GM18907 (cell line): ENCODE measurements at regions not wholly inside any gene's neighbourhood (a gene's known extent, or its start where the extent isn't known, plus 50 kb on each side); places are given as distances from the start of the nearest gene placed in this dataset.

Experiments
- ATAC-seq: cut with Tn5 transposase; IDR thresholded peaks from one replicate; pipeline ENCODE4 v1.9.1; 2021; ENCODE audit warnings: mild to moderate bottlenecking, moderate library complexity; ENCODE audit not compliant: unreplicated experiment

DNA sequence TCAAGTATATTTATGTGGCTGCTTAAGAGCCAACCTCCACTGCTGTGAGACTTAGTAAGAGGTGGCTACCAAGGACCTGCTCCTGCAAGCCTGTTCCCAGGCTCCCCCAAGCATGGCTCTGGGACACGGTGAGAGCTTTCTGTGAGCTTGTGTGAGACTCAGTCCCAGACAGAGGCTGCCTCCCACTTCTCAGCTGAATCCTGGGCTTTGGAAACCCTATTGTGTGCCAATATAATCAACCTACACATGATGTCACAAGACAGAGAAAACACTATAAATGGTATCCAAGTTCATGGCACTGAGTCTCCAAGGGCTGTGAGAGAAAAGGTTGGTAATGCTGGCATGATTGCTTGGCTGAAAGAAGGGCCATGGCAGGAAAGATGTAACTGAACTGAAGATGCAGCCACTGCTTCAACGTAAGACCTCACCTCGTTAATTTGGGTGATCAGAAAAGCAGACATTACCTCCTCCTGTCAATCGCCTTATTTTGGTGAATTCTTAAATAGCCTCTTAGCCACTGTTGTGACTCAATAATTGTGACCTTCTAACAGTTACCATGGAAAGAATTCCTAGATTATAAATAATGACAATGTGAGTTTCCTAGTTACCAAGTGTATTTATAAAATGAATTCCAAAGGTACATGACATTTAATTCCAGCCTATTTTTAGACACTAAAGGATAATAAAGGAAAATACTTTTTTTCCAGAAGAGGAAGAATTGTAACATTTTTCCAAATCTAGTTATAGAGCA is 332.0 kb downstream of the IRS2 start:
- no peak for ATAC-seq

DNA sequence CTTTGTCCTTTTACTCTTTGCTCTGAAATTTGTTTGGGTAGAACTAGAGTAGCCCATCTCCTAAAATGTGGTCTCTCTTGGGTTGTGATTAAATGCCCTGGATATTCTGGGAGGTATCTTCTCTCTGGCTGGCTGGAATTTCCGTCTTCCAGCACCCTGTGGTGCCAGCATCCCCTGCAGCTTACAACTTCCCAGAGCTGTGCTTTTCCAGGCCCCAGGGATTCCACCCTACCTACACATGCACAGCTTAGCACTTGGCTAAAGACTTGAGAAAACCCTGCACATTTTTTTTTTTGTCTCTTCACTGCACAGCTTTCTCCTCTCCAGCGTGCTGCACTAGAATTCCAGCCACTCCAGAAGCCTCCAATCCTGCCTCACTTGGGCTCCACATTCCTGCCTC is 334.7 kb downstream of the IRS2 start:
- ATAC-seq = no peak

DNA sequence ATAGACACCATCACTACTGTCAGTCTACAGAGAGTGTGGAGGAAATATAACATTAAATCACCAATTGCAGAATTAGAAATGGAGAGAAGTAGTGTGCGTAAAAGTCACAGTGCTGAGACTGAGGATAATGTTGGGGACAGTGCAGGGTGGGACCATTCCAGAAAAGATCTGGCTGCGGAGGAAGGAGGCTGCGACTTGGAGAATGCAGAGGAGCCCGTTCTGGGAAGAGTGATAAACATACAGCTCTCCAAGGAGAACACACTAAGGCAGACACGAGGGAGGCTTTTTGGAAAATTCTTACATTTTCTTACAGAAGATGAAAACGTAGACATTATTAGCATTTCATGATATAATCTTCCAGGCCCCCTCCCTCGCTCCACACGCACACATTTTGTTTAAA is 337.8 kb downstream of the IRS2 start:
- ATAC-seq = no peak

GRCh38 chr13:109447667-109448066 is 338.7 kb downstream of the IRS2 start:
- ATAC-seq = no peak

DNA sequence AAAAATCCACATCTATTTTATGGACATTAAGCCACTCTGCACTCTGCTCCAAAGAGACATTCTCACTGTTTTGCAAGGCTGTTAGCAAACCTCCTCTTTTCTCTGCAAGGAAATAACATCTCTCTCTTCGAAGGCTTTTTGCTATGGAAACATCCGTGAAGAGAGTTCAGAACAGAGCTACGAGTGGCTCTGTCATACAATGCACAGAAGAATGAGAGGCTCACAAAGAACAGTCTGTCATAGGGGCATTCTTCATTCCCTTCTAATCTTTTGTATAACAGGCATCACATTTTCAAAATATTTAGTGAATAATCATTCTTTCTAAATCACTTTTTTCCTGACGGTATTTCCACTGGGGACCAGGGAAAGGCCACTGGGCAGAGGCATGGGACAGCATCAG is 346.1 kb downstream of the IRS2 start:
- ATAC-seq = no peak

- ATAC-seq = no peak
Measured at GRCh38 chr13:109439813-109440212, 346.6 kb downstream of the IRS2 start.

- no peak for ATAC-seq
Measured at GRCh38 chr13:109436841-109437240, 349.5 kb downstream of the IRS2 start.

- no peak for ATAC-seq
Measured at GRCh38 chr13:109436055-109436622, 350.2 kb downstream of the IRS2 start.

DNA sequence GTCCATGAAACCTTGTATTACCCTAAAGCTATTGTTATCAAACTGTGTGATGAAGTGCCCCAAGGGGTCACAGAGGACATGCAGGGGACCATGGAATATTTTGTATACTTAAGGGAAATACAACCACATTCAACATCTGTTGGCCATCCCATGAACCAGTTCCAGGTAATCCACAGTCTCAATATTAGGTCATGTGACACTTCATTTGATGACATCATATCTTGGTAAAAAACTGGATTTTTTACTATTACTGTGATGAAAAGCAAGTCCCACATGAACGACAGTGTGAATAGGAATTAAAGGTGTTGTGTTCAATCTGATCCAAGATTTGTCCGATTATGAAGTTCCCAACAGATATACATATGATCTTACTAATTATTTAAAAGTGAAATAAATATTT is 355.2 kb downstream of the IRS2 start:
- no peak for ATAC-seq

DNA sequence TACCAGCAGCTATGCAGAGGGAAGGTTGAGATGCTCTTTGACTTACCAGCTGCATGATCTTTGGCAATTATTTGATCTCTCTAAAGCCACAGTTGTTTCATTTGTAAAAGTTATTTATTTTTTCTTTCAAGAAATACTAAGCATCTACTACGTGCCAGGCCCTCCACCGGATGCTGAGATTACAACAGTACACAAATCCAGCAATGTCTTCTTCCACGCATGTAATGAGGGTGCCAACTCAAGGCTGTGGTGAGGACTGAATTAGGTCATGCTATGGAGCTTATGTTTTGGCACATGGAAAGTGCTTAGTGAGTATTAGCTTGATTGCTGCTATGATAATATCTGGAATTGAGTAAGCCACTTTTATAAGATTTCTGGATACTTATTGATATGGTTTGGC is 358.2 kb downstream of the IRS2 start:
- no peak for ATAC-seq

- ATAC-seq = no peak
Measured at GRCh38 chr13:109427695-109428094, 358.7 kb downstream of the IRS2 start.

GRCh38 chr13:109427148-109427547 is 359.2 kb downstream of the IRS2 start:
- ATAC-seq = no peak

DNA sequence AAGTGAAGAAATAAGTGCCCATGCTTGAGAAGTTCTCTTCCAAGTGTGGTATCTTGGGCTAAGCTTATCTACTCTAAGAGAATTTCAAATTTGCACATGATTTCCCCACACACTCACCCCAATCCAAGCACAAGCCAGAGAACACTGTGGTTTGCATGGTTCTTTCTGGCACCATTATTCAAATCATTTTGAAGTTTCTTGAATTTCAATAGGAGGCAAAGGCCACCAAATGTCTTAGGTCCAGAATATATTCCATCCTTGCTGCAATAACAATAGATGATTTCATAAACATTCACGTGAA is 359.7 kb downstream of the IRS2 start:
- no peak for ATAC-seq

GRCh38 chr13:109425821-109426689 is 360.3 kb downstream of the IRS2 start:
- ATAC-seq = no peak

GRCh38 chr13:109422161-109422560 is 364.2 kb downstream of the IRS2 start:
- no peak for ATAC-seq

- no peak for ATAC-seq
Measured at GRCh38 chr13:109419896-109420295, 366.5 kb downstream of the IRS2 start.

- no peak for ATAC-seq
Measured at GRCh38 chr13:109418111-109418510, 368.3 kb downstream of the IRS2 start.

- ATAC-seq = no peak
Measured at GRCh38 chr13:109416001-109416400, 370.4 kb downstream of the IRS2 start.

DNA sequence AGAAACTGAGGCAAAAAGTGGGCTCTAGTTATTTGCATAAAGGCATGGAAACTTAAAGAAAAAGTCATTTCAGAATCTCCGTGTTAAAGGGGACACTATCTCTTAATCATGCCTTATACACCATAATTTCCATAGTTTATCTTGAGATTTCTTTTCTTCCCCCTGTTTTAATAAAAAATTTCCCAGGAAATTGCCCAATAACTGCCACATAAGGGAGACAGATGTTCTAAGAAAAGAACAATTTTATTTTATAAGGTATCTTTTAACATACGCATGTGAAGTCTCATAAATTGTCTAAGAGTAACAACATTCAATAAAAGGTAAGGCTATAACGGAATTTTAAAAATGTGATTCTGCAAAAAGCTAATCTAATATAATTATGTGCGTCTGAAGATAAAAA is 371.3 kb downstream of the IRS2 start:
- ATAC-seq = no peak

- ATAC-seq = no peak
Measured at GRCh38 chr13:109412283-109412901, 374.0 kb downstream of the IRS2 start.

GRCh38 chr13:109410868-109411267 is 375.5 kb downstream of the IRS2 start:
- ATAC-seq = no peak
